HL-60 (cell line): ENCODE measurements at regions not wholly inside any gene's neighbourhood (a gene's known extent, or its start where the extent isn't known, plus 50 kb on each side); places are given as distances from the start of the nearest gene placed in this dataset.

Experiments
- DNase-seq, 2 experiments: peaks; one replicate each; pipeline ENCODE4 v3.0.0-alpha.2; 2010 to 2020; ENCODE audit warnings: low read depth in 1 of 2, low spot score in 1 of 2
- H3K27ac ChIP-seq: fragments of 250-450 bp; sonication (Bioruptor Pico); replicated peaks from 2 replicates; pipeline ENCODE4 v1.5.1; 2020; ENCODE audit warnings: mild to moderate bottlenecking, moderate library complexity
- H3K27me3 ChIP-seq: fragments of 250-450 bp; sonication (Bioruptor Pico); 2 replicates; pipeline ENCODE4 v1.5.1; 2021; ENCODE audit warnings: mild to moderate bottlenecking, moderate library complexity; ENCODE audit not compliant: insufficient read depth, poor library complexity, severe bottlenecking
- H3K4me3 ChIP-seq: replicated peaks from 2 replicates; pipeline ENCODE4 v1.5.1; 2011; ENCODE audit warnings: mild to moderate bottlenecking, control low read depth, low read length; ENCODE audit not compliant: insufficient read depth
- GABPA ChIP-seq: IDR thresholded peaks from 2 replicates; pipeline ENCODE4 v1.6.1; 2012; ENCODE audit warnings: low read depth
- POLR2AphosphoS5 ChIP-seq: IDR thresholded peaks from 2 replicates; pipeline ENCODE4 v1.6.1; 2012; ENCODE audit warnings: low read depth
- SPI1 ChIP-seq: IDR thresholded peaks from 2 replicates; pipeline ENCODE4 v1.6.1; 2012; ENCODE audit warnings: low read depth, mild to moderate bottlenecking, borderline replicate concordance
- TF ChIP-seq, protein P1 (sequence below): IDR thresholded peaks from 2 replicates; pipeline ENCODE4 v1.6.1; 2012; ENCODE audit warnings: low read depth; ENCODE audit not compliant: insufficient replicate concordance
- TF ChIP-seq, protein P2 (sequence below): IDR thresholded peaks from one replicate; pipeline ENCODE4 v1.5.1; 2011; ENCODE audit warnings: low read length, control low read depth, inconsistent platforms; ENCODE audit not compliant: insufficient read depth

DNA sequence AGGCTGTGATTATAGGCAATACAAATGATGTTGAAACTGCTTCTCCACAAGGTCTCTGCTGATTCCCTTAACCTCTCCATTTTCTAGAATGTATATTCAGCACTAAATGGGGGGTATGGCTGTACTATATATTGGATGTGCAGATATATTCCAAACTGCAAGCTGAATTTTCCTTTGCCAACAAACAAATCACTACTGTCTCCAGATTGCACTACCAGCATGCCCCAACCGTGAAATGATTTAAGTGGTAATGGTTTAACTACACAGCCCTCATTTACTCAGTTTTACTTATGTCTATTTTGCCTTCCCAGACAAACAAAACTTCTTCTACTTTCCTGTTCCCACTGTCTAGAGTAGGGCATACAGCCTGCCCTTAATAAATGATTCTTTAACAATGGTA, 112.7 kb upstream of the GAREM1 start:
- TF ChIP-seq, protein P1, sequence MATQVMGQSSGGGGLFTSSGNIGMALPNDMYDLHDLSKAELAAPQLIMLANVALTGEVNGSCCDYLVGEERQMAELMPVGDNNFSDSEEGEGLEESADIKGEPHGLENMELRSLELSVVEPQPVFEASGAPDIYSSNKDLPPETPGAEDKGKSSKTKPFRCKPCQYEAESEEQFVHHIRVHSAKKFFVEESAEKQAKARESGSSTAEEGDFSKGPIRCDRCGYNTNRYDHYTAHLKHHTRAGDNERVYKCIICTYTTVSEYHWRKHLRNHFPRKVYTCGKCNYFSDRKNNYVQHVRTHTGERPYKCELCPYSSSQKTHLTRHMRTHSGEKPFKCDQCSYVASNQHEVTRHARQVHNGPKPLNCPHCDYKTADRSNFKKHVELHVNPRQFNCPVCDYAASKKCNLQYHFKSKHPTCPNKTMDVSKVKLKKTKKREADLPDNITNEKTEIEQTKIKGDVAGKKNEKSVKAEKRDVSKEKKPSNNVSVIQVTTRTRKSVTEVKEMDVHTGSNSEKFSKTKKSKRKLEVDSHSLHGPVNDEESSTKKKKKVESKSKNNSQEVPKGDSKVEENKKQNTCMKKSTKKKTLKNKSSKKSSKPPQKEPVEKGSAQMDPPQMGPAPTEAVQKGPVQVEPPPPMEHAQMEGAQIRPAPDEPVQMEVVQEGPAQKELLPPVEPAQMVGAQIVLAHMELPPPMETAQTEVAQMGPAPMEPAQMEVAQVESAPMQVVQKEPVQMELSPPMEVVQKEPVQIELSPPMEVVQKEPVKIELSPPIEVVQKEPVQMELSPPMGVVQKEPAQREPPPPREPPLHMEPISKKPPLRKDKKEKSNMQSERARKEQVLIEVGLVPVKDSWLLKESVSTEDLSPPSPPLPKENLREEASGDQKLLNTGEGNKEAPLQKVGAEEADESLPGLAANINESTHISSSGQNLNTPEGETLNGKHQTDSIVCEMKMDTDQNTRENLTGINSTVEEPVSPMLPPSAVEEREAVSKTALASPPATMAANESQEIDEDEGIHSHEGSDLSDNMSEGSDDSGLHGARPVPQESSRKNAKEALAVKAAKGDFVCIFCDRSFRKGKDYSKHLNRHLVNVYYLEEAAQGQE: no peak
- TF ChIP-seq POLR2AphosphoS5 (no peak), SPI1 (no peak), GABPA (no peak)
- TF ChIP-seq, protein P2, sequence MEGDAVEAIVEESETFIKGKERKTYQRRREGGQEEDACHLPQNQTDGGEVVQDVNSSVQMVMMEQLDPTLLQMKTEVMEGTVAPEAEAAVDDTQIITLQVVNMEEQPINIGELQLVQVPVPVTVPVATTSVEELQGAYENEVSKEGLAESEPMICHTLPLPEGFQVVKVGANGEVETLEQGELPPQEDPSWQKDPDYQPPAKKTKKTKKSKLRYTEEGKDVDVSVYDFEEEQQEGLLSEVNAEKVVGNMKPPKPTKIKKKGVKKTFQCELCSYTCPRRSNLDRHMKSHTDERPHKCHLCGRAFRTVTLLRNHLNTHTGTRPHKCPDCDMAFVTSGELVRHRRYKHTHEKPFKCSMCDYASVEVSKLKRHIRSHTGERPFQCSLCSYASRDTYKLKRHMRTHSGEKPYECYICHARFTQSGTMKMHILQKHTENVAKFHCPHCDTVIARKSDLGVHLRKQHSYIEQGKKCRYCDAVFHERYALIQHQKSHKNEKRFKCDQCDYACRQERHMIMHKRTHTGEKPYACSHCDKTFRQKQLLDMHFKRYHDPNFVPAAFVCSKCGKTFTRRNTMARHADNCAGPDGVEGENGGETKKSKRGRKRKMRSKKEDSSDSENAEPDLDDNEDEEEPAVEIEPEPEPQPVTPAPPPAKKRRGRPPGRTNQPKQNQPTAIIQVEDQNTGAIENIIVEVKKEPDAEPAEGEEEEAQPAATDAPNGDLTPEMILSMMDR: no peak
- H3K27ac ChIP-seq: no peak overlapping the region
- H3K27me3 ChIP-seq: no peaks in the 10 kb centered on the region
- H3K4me3 ChIP-seq: no peak overlapping the region
- no peak for DNase-seq

DNA sequence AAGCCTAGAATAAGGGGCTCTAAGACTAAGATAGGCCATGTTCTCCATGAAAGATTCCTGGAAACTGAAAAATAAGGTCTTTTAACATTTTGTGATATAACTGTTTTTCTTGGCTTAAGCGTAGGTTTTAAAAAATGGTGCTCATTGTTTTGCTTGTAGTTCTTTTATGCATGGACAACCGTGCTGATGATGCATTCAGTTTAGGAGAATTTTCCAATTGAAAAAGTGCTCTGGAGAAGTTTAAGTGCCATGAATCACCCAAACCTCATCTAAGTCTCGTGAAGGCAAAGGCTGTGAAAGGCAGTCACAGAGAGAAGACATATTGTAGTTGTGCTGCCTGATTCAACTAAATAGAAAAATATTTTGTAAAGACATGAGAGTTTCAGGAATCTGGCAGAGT, 111.8 kb upstream of the GAREM1 start:
- no peak for DNase-seq
- TF ChIP-seq, protein P1: no peak
- TF ChIP-seq SPI1: no peak
- TF ChIP-seq POLR2AphosphoS5: no peak
- TF ChIP-seq, protein P2: no peak
- TF ChIP-seq GABPA: no peak
- Histone ChIP-seq H3K27ac (no peak overlapping the region), H3K27me3 (no peaks in the 10 kb centered on the region), H3K4me3 (no peak overlapping the region)

DNA sequence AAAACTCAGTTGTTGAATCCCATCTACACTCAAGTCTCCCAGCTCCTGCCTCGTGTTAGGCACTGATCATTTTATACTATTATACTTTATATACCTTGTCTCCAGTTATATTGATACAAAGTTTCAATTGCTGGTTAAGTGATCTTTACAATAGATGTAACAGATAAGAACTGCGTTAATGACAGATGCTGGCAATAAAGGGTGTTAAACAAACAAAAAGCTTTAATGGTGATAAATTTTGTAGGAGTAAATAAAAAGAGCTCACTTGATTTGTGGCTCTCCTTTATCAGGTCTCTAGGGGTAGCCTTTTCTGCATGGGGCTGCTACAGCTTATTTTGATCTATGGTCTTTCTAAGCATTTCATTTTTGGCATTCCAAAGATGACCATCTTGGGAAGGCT, 106.9 kb upstream of the GAREM1 start:
- no peak overlapping the region for H3K27ac ChIP-seq
- no peak overlapping the region for H3K4me3 ChIP-seq
- TF ChIP-seq POLR2AphosphoS5: no peak
- TF ChIP-seq, protein P1: no peak
- TF ChIP-seq, protein P2: no peak
- no peak for TF ChIP-seq SPI1
- no peak for TF ChIP-seq GABPA

More for the DNA sequence above, 106.9 kb upstream of the GAREM1 start:
- H3K27me3 ChIP-seq: peaks cover 3% of the 10 kb centered on the region
- DNase-seq: no peak
